HG02623 (cell line): ENCODE measurements at regions not wholly inside any gene's neighbourhood (a gene's known extent, or its start where the extent isn't known, plus 50 kb on each side); places are given as distances from the start of the nearest gene placed in this dataset.
"Not testable (repeated sequence)": the region's sequence is repeated elsewhere in the genome, so short reads cannot be mapped to it uniquely, and the experiment has no call there.

ENCODE experiments used
- ATAC-seq: cut with Tn5 transposase; IDR thresholded peaks from one replicate; pipeline ENCODE4 v1.9.1; 2021; ENCODE audit warnings: moderate library complexity; ENCODE audit not compliant: unreplicated experiment

DNA sequence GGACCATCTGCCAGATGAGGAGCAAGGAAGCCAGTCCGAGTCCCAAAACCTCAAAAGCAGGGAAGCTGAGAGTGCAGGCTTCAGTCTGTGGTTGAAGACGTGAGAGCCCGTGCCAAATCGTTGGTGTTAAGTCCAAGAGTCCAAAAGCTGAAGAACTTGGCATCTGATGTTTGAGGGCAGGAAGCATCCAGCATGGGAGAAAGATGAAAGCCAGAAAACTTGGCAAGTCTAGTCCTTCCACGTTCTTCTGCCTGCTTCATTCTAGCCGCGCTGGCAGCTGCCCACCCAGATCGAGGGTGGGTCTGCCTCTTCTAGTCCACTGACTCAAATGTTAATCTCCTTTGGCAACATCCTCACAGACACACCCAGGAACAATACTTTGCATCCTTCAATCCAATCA is 293.8 kb downstream of the RDH14 start:
- not testable (repeated sequence) for ATAC-seq

GRCh38 chr2:18265614-18266586 is 294.6 kb downstream of the RDH14 start:
- ATAC-seq: no peak

DNA sequence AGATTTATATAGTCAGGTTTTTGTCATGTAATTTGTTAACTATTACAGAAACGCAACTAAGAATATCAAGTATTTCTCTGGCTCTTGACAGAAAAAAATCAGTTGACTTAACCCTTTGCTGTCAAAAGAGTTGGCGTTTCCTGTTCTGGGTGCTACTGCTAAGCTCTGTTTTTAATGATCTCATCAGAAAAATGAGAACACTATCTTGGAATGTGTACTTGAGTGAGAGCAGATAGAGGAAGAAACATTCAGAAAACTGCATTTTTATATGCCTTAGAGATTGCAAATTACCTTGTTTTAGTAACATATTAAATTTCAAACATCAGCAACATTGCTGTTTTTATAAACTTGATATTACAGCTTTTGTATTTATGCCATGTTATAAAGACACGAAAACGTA is 297.9 kb downstream of the RDH14 start:
- ATAC-seq: no peak

DNA sequence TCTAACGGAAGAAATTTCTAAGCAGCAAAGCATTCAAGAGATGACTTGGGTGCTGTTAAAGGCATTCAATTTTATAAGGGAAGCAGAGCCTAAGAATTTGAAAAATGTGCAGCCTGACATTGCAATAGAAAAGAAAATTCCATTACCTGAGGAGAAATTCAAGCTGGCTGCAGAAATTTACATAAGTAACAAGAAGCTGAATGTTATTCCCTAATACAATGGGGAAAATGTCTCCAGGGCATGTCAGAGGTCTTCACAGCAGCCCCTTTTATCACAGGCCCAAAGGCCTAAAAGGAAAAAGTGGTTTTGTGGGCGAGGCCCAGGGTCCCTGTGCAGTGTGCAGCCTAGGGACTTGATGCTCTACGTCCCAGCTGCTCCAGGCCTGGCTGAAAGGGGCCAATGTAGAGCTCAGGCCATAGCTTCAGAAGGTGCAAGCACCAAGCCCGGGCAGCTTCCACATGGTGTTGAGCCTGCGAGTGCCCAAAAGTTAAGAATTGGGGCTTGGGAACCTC is 306.7 kb downstream of the RDH14 start:
- ATAC-seq: no peak

DNA sequence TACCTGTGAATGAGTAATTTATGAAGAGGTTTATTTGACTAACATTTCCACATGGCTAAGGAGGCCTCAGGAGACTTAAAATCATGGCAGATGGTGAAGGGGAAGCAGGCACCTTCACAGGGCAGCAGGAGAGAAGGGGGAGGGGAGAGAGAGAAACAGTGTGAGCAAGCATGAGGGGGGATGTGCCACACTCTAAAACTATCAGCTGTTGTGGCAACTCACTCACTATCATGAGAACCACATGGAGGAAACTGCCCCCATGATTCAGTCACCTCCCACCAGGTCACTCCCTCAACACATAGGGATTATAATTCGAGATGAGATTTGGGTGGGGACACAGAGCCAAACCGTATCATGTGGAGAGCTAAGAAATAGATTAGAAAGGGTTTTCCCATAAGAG is 309.0 kb downstream of the RDH14 start:
- ATAC-seq: no peak

- no peak for ATAC-seq
These were observed 313.0 kb downstream of the RDH14 start for GRCh38 chr2:18247282-18248110.

DNA sequence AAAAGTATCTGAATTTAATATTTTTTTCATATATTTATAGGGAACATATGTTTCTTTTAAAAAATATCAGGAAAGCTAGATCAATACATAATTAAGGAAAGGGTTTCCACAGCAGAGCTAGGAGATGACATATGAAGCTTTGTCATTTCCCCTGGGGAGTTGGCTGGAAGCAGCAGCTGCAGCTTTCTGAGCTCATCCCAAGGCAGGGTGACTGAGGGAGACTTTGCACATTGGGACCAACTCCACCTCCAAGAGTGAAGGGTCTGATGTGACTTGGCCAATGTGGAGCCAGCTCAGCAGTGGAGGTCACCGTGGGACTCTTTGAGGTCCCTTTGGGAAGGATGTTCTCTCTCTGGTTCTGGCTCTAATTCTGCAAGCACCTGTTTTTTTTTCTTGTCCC is 315.1 kb downstream of the RDH14 start:
- no peak for ATAC-seq

DNA sequence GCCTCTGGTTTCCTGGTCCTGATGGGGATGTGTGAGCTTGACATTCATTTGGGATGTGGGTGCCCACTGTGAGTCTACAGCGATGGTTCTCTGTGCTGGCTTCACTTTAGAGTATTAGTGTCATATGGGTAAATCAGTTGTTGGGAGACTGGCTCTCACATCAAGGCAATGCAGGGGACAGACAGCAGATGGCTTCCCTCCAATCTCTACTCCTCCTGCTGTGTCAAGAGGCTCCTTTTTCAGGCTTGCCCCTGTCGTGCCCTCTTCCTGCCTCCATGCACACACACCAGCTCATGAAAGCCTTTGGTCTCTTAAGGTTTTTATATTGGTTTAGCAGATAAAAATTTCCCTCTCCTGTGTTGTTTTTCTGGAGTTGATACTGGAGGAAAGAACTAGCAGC is 315.6 kb downstream of the RDH14 start:
- no peak for ATAC-seq

DNA sequence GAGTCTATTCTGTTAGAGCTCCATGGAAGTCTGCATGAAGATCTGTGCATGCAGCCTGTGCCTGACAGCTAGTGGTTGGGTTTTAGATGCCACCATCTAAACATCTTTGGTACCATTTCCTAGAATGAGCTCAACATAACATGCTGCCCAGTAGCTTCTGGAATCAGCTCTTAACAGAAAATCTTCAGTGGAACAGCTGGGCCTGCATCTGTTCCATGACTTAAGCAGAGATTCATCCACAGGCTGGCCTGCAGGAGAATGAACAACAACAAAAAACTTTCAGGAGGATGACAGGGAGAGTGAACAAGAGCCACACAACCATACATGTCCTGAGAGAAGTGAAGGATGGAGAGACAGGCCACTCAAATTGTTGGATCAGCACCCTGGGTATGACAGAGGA is 316.6 kb downstream of the RDH14 start:
- no peak for ATAC-seq

DNA sequence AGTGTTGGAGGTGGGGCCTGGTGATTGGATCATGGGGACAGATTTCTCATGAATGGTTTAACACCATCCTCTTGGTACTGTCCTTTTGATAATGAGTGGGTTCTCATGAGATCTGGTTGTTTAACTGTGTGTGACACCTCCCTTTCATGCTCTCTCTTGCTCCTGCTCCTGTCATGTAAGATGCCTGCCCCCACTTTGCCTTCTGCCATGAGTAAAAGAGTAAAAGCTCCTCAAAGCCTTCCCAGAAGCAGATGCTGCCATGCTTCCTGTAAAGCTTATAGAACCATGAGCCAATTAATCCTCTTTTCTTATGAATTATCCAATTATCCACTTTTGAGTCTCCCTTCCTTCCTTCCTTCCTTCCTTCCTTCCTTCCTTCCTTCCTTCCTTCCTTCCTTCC is 317.7 kb downstream of the RDH14 start:
- ATAC-seq: no peak

- no peak for ATAC-seq
These were observed 322.2 kb downstream of the RDH14 start for GRCh38 chr2:18238209-18238608.

DNA sequence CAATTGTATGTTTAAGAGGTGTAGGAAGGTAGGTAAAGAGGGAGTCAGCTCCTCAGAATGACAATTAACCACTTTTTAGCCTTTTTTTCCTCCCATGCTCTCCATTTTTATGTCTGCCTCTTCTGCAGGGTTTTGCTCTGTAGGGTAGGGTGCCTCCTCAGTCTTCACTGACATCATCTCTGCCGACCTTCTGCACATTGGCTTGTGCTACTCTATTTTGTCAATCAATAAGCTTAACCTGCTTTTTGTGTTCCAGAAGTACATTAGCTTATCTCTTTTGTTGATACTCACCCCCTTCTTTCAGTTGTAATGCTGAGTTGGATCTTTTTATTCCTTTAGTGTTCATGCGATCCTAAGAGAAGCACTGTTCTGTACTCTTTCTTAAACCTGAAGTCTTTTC is 323.2 kb downstream of the RDH14 start:
- no peak for ATAC-seq

DNA sequence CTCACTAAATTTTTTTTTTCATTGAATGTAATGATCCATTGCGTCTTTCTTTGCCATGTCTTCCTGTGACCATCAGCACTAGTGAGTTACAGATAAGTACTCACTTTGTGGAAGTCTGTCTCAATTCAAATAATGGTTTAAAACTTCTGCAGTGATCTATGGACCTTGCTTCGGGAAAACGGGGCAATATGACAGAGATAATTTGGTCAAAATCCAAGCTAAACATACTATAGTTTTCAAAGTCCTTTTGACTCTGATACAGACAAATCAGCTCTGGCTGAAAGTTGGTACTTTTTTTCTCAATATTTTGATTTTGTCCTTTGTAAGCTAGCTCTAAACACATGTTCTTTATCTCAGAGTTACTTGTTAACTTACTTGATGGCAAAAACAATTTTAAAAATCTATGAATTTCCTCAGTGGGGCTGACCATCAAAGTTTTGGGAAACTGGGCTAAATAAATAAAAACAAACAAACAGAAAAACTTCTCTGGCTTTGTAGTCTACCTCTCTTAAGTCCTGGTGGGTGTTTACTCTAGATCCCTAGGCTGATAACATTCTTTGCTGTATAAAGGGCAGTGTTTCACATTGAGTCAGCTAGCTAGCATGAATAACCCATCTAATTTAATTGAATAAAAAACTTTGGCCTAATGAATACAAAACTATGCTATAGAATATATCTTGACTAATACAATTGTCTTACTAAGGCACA is 327.6 kb downstream of the RDH14 start:
- no peak for ATAC-seq

DNA sequence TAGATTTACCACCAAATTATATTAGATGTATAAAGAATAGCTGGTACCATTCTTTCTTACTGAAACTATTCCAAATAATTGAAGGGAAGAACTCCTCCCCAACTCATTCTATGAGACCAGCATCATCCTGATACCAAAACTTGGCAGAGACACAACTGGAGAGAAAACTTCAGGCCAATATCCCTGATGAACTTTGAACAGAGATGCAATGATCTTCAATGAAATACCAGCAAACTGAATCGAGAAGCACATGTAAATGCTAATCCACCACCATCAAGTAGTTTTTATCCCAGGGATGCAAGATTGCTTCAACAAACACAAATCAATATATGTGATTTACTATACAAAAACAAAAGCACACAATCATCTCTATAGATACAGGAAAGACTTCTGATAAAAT is 329.8 kb downstream of the RDH14 start:
- ATAC-seq: no peak

GRCh38 chr2:18219676-18220075 is 340.8 kb downstream of the RDH14 start:
- no peak for ATAC-seq

DNA sequence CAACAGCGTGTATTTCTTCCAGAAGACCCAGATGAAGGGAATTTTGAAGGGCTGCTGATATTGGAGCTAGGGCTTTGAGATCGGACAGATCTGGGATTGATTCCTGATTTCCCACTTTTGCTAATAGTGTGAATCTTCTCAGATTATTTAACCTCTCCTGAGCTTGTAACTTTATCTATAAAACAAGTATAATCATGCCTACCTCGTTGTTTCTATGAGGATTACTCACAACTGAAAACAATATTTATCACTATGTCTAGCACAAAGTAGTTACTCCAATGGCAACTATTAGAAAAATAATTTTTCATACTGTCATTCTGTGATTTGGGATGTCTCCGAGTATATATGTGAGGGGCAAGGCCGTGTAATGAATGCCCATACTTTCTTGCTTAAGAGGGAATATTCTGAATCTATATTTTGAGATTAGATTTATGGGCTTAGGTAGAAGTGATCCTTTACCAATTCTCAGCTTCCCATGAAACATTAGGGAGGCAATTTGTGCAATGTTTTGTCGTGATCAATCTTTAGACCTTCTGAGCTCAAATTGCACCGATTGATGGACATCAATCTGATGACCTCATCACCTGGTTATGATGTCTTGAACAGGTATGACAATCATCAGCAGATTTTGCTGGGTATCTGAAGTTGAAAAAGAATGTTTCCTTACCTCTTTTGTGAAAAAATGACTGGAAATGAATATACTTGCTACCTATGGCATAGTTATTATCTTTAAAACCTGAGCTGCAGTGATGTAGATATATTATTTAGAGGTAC is 339.9 kb downstream of the KCNS3 start:
- no peak for ATAC-seq

GRCh38 chr2:18214936-18215335 is 336.5 kb downstream of the KCNS3 start:
- ATAC-seq: no peak

DNA sequence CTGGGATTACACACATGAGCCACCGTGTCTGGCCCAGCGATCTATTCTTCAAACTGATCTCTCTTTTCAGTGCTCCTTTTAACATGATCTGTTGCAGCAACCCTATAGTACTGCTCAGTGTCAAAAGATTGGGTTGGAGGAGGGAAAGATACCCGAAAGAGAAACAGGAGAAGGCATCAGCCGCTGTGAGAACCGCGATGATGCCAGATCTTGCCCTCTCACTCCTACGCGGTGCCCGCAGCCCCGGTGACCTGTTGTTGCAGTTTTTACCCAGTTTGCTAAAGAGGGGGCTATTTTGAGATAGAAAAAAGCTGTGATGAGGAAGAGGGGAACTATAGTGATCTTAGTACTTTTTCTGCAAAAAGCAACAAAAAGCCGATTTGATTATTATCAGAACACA is 335.5 kb downstream of the KCNS3 start:
- ATAC-seq: no peak

DNA sequence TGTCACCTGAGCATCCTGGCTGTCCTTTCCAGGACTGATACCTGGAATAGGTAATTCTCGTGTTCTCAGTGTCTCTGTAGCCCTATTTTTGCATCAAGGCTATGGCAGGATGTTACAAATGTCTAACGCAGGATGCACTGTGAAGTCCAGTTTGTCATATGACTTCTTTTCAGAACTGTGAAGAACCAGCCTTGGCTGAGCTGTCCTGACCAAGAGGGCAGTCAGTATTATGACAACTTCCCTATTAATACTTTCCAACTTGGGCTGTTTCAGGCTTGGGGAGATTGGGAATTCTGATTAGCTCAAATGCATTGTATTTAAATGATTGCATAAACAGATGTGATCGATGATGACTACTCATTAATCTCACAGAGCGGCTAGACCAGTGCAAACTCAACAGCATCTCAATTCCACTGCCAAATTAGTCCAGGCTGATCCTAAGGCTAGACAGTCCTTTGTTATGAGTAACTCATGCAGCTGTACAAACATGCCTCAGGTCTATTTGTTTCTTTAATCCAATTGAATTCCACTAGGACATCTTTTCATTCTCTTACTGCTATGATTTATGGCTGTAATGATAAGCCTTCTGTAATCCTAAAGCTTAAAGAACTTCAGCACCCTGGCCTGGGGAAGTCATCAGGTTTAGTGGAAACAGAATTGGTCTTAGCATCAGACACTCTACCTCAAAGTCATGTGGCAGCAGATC is 331.6 kb downstream of the KCNS3 start:
- no peak for ATAC-seq

- no peak for ATAC-seq
These were observed 330.5 kb downstream of the KCNS3 start for GRCh38 chr2:18208956-18209355.
